ENCODE measurements at regions not wholly inside any gene's neighbourhood (a gene's known extent, or its start where the extent isn't known, plus 50 kb on each side); places are given as distances from the start of the nearest gene placed in this dataset.

GRCh38 chr20:10978713-10979112, 304.9 kb upstream of the JAG1 start:
- H2AFZ ChIP-seq (ENCODE audit: low read depth, low read length): no peak overlapping the region
- H2AK5ac ChIP-seq (ENCODE audit: low read length, severe bottlenecking): no peak overlapping the region
- H3K27ac ChIP-seq (ENCODE audit: low read length, poor library complexity, severe bottlenecking): no peak overlapping the region
- no peak overlapping the region for H2BK15ac ChIP-seq (ENCODE audit: low read depth, poor library complexity, severe bottlenecking)
- H3K14ac ChIP-seq (ENCODE audit: low read length in 2 of 2): no peak overlapping the region
- H3K79me1 ChIP-seq (replicated peaks; ENCODE audit: low read length, poor library complexity, severe bottlenecking): no peaks in the 10 kb centered on the region
- WGBS: 100% methylated on average over 1 of the region's 5 CpGs
- no peak overlapping the region for H2BK5ac ChIP-seq (ENCODE audit: low read depth, low read length, poor library complexity, severe bottlenecking)
- peaks cover 2% of the 10 kb centered on the region for H3K4me1 ChIP-seq (ENCODE audit: control insufficient read depth, insufficient read depth, low read depth, low read length)
- H3K36me3 ChIP-seq (ENCODE audit: control insufficient read depth in 1 of 2, insufficient read depth in 2 of 2, low read depth in 1 of 2, low read length in 2 of 2): no peaks in the 10 kb centered on the region
- H3K18ac ChIP-seq (ENCODE audit: low read depth in 1 of 2, low read length in 2 of 2): no peak overlapping the region
- no peak overlapping the region for H2BK12ac ChIP-seq (ENCODE audit: low read length in 2 of 2)
- no peak overlapping the region for H3K23ac ChIP-seq (ENCODE audit: low read length in 2 of 2)
- no peak overlapping the region for H3K9ac ChIP-seq (ENCODE audit: low read length)
- no peak overlapping the region for H4K8ac ChIP-seq (ENCODE audit: low read length)
- no peak overlapping the region for H4K91ac ChIP-seq (ENCODE audit: low read length)
- no peak overlapping the region for H3K4me3 ChIP-seq (ENCODE audit: insufficient read depth in 1 of 2, low read depth in 1 of 2, low read length in 2 of 2)
- no peak for DNase-seq
- no peak overlapping the region for H3K4me2 ChIP-seq (ENCODE audit: low read length, poor library complexity, severe bottlenecking)
- no peaks in the 10 kb centered on the region for H3K9me3 ChIP-seq (ENCODE audit: control insufficient read depth, low read length)
- H3K4ac ChIP-seq (ENCODE audit: low read depth in 1 of 2, low read length in 2 of 2): no peak overlapping the region
- H3K27me3 ChIP-seq (ENCODE audit: control insufficient read depth in 1 of 2, insufficient read depth in 1 of 2, low read length in 2 of 2): no peaks in the 10 kb centered on the region
- H2BK120ac ChIP-seq (ENCODE audit: low read depth, low read length): no peak overlapping the region

DNA sequence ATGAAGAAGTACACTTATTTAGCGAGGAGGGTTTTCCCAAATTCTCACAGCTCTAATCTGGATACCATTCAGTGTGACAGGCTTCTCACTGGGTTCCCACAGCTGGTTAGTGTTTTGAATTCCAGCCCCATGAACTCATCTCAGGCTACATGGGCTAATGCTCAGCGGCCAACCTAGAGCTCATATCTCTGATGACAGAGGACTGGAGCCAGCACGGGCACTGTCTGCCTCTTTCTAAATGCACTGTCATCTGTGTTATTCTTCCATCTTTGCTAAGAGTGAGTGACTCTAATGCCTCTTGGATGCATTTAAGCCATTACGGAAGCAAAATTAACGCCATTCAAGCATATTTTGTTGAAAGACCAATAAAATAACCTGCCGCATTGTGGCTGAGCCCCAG, 308.9 kb upstream of the JAG1 start:
- Histone ChIP-seq H4K8ac (ENCODE audit: low read length) (no peak overlapping the region), H3K79me1 (replicated peaks; ENCODE audit: low read length, poor library complexity, severe bottlenecking) (no peaks in the 10 kb centered on the region), H2AFZ (ENCODE audit: low read depth, low read length) (no peak overlapping the region), H3K36me3 (ENCODE audit: control insufficient read depth in 1 of 2, insufficient read depth in 2 of 2, low read depth in 1 of 2, low read length in 2 of 2) (no peaks in the 10 kb centered on the region), H3K9me3 (ENCODE audit: control insufficient read depth, low read length) (no peaks in the 10 kb centered on the region), H3K18ac (ENCODE audit: low read depth in 1 of 2, low read length in 2 of 2) (no peak overlapping the region), H2BK15ac (ENCODE audit: low read depth, poor library complexity, severe bottlenecking) (no peak overlapping the region), H3K27ac (ENCODE audit: low read length, poor library complexity, severe bottlenecking) (peak overlapping the region; percentile 85), H3K4me3 (ENCODE audit: insufficient read depth in 1 of 2, low read depth in 1 of 2, low read length in 2 of 2) (no peak overlapping the region), H3K4me1 (ENCODE audit: control insufficient read depth, insufficient read depth, low read depth, low read length) (peaks cover 2% of the 10 kb centered on the region), H3K14ac (ENCODE audit: low read length in 2 of 2) (no peak overlapping the region), H2AK5ac (ENCODE audit: low read length, severe bottlenecking) (no peak overlapping the region), H3K27me3 (ENCODE audit: control insufficient read depth in 1 of 2, insufficient read depth in 1 of 2, low read length in 2 of 2) (no peaks in the 10 kb centered on the region), H3K4me2 (ENCODE audit: low read length, poor library complexity, severe bottlenecking) (no peak overlapping the region), H3K23ac (ENCODE audit: low read length in 2 of 2) (no peak overlapping the region), H3K9ac (ENCODE audit: low read length) (peak overlapping the region; percentile 10), H4K91ac (ENCODE audit: low read length) (no peak overlapping the region), H2BK5ac (ENCODE audit: low read depth, low read length, poor library complexity, severe bottlenecking) (no peak overlapping the region), H2BK12ac (ENCODE audit: low read length in 2 of 2) (no peak overlapping the region), H3K4ac (ENCODE audit: low read depth in 1 of 2, low read length in 2 of 2) (no peak overlapping the region), H2BK120ac (ENCODE audit: low read depth, low read length) (no peak overlapping the region)
- 25% methylated on average over 5 of the region's 6 CpGs for WGBS
- peak; percentile 94 for DNase-seq

GRCh38 chr20:10984294-10984693, 310.5 kb upstream of the JAG1 start:
- Histone ChIP-seq H4K8ac (ENCODE audit: low read length) (no peak overlapping the region), H2BK15ac (ENCODE audit: low read depth, poor library complexity, severe bottlenecking) (peak overlapping the region; percentile 33), H3K9ac (ENCODE audit: low read length) (no peak overlapping the region), H3K4ac (ENCODE audit: low read depth in 1 of 2, low read length in 2 of 2) (no peak overlapping the region), H2AK5ac (ENCODE audit: low read length, severe bottlenecking) (peak overlapping the region; percentile 99), H3K27me3 (ENCODE audit: control insufficient read depth in 1 of 2, insufficient read depth in 1 of 2, low read length in 2 of 2) (no peaks in the 10 kb centered on the region), H2BK12ac (ENCODE audit: low read length in 2 of 2) (peak overlapping the region; percentile 66 to 81), H2AFZ (ENCODE audit: low read depth, low read length) (no peak overlapping the region), H3K14ac (ENCODE audit: low read length in 2 of 2) (no peak overlapping the region), H3K4me1 (ENCODE audit: control insufficient read depth, insufficient read depth, low read depth, low read length) (peaks cover 2% of the 10 kb centered on the region), H4K91ac (ENCODE audit: low read length) (peak overlapping the region; percentile 45), H3K4me2 (ENCODE audit: low read length, poor library complexity, severe bottlenecking) (no peak overlapping the region), H3K18ac (ENCODE audit: low read depth in 1 of 2, low read length in 2 of 2) (peak overlapping the region in 1 of 2 experiments; percentile 60), H3K23ac (ENCODE audit: low read length in 2 of 2) (no peak overlapping the region), H3K36me3 (ENCODE audit: control insufficient read depth in 1 of 2, insufficient read depth in 2 of 2, low read depth in 1 of 2, low read length in 2 of 2) (no peaks in the 10 kb centered on the region), H3K9me3 (ENCODE audit: control insufficient read depth, low read length) (no peaks in the 10 kb centered on the region), H2BK120ac (ENCODE audit: low read depth, low read length) (no peak overlapping the region), H3K4me3 (ENCODE audit: insufficient read depth in 1 of 2, low read depth in 1 of 2, low read length in 2 of 2) (no peak overlapping the region), H3K27ac (ENCODE audit: low read length, poor library complexity, severe bottlenecking) (no peak overlapping the region), H3K79me1 (replicated peaks; ENCODE audit: low read length, poor library complexity, severe bottlenecking) (no peaks in the 10 kb centered on the region), H2BK5ac (ENCODE audit: low read depth, low read length, poor library complexity, severe bottlenecking) (no peak overlapping the region)
- no peak for DNase-seq
- WGBS: 90% methylated on average over 4 of the region's 4 CpGs

GRCh38 chr20:10984913-10985312, 311.1 kb upstream of the JAG1 start:
- Histone ChIP-seq H3K79me1 (replicated peaks; ENCODE audit: low read length, poor library complexity, severe bottlenecking) (no peaks in the 10 kb centered on the region), H3K9me3 (ENCODE audit: control insufficient read depth, low read length) (no peaks in the 10 kb centered on the region), H3K14ac (ENCODE audit: low read length in 2 of 2) (no peak overlapping the region), H3K4ac (ENCODE audit: low read depth in 1 of 2, low read length in 2 of 2) (no peak overlapping the region), H3K4me1 (ENCODE audit: control insufficient read depth, insufficient read depth, low read depth, low read length) (peaks cover 2% of the 10 kb centered on the region), H2AFZ (ENCODE audit: low read depth, low read length) (no peak overlapping the region), H3K4me2 (ENCODE audit: low read length, poor library complexity, severe bottlenecking) (no peak overlapping the region), H3K27me3 (ENCODE audit: control insufficient read depth in 1 of 2, insufficient read depth in 1 of 2, low read length in 2 of 2) (no peaks in the 10 kb centered on the region), H2AK5ac (ENCODE audit: low read length, severe bottlenecking) (no peak overlapping the region), H2BK5ac (ENCODE audit: low read depth, low read length, poor library complexity, severe bottlenecking) (no peak overlapping the region), H3K4me3 (ENCODE audit: insufficient read depth in 1 of 2, low read depth in 1 of 2, low read length in 2 of 2) (no peak overlapping the region), H3K9ac (ENCODE audit: low read length) (peak overlapping the region; percentile 52), H3K23ac (ENCODE audit: low read length in 2 of 2) (no peak overlapping the region), H3K27ac (ENCODE audit: low read length, poor library complexity, severe bottlenecking) (no peak overlapping the region), H2BK12ac (ENCODE audit: low read length in 2 of 2) (peak overlapping the region in 1 of 2 experiments; percentile 31), H3K18ac (ENCODE audit: low read depth in 1 of 2, low read length in 2 of 2) (no peak overlapping the region), H2BK15ac (ENCODE audit: low read depth, poor library complexity, severe bottlenecking) (no peak overlapping the region), H4K8ac (ENCODE audit: low read length) (no peak overlapping the region), H2BK120ac (ENCODE audit: low read depth, low read length) (no peak overlapping the region), H4K91ac (ENCODE audit: low read length) (no peak overlapping the region), H3K36me3 (ENCODE audit: control insufficient read depth in 1 of 2, insufficient read depth in 2 of 2, low read depth in 1 of 2, low read length in 2 of 2) (no peaks in the 10 kb centered on the region)
- 29% methylated on average over 6 of the region's 6 CpGs for WGBS
- peak; percentile 54 for DNase-seq

Measured in mesenchymal stem cell (in vitro differentiated cells and primary cell).